GM12878 (cell line): ENCODE measurements at regions not wholly inside any gene's neighbourhood (a gene's known extent, or its start where the extent isn't known, plus 50 kb on each side); places are given as distances from the start of the nearest gene placed in this dataset.

Source experiments
- ATAC-seq: fragments of 200-7000 bp; cut with Tn5 transposase; 3 replicates; pipeline ENCODE4 v1.9.1; 2020; ENCODE audit warnings: mild to moderate bottlenecking, moderate library complexity
- BruUV-seq: library from RNA; stranded (reverse); fragments of 400-500 nt; replicated peaks from 2 replicates; lab custom pipeline; 2021; lab: Mats Ljungman, UMichigan
- CTCF ChIA-PET: fragments of 300-600 bp; sonication (Branson Sonifier 250); formaldehyde crosslinking; extraction: SDS; loops from one replicate; lab custom pipeline; 2021; ENCODE audit warnings: inconsistent platforms; lab: Yijun Ruan, JAX
- POLR2A ChIA-PET: fragments of 350-600 bp; formaldehyde crosslinking; extraction: SDS; loops from one replicate; lab custom pipeline; 2021; ENCODE audit warnings: inconsistent platforms; lab: Charles Lee
- RAD21 ChIA-PET: fragments of 300-600 bp; sonication (Branson Sonifier 250); formaldehyde crosslinking; loops from one replicate; lab custom pipeline; 2023; ENCODE audit warnings: antibody characterized with exemption; ENCODE audit not compliant: unreplicated experiment; lab: Charles Lee
- SMC1A ChIA-PET: fragments of 300-600 bp; sonication (Branson Sonifier 250); formaldehyde crosslinking; loops from one replicate; lab custom pipeline; 2023; ENCODE audit not compliant: unreplicated experiment, uncharacterized antibody; lab: Charles Lee
- DNase-seq: peaks from one replicate; pipeline ENCODE4 v3.0.0-alpha.2; 2011; ENCODE audit warnings: low read depth, low spot score
- FAIRE-seq: peaks from 3 replicates; lab custom pipeline; 2011; peaks lifted over from hg19 to GRCh38; lab: Jason Lieb, UNC
- H2AFZ ChIP-seq: 2 replicates; pipeline ENCODE4 v1.6.0; 2011; ENCODE audit warnings: low read depth, low read length, control low read depth; ENCODE audit not compliant: control insufficient read depth
- H3K27ac ChIP-seq: 2 replicates; pipeline ENCODE4 v1.5.1; 2011; ENCODE audit warnings: control low read depth; ENCODE audit not compliant: control insufficient read depth, insufficient read depth
- H3K27me3 ChIP-seq, 2 experiments: replicated peaks in 1 of 2; 2 replicates each; pipeline versions ENCODE4 v1.6.0 to v1.6.1; 2011; ENCODE audit warnings: low read length in 1 of 2; ENCODE audit not compliant: control insufficient read depth in 2 of 2, insufficient read depth in 2 of 2
- H3K36me3 ChIP-seq, 2 experiments: 2 replicates each; pipeline ENCODE4 v1.5.1; 2011; ENCODE audit warnings: low read length in 1 of 2; ENCODE audit not compliant: control insufficient read depth in 2 of 2, insufficient read depth in 2 of 2
- H3K4me1 ChIP-seq: 2 replicates; pipeline ENCODE4 v1.6.1; 2011; ENCODE audit warnings: mild to moderate bottlenecking, low read length, moderate library complexity, mixed read lengths; ENCODE audit not compliant: control insufficient read depth, insufficient read depth
- H3K4me2 ChIP-seq: 2 replicates; pipeline ENCODE4 v1.6.0; 2011; ENCODE audit warnings: control low read depth; ENCODE audit not compliant: control insufficient read depth, insufficient read depth
- H3K4me3 ChIP-seq: fragments of 200-600 bp; sonication (generic); 2 replicates; pipeline ENCODE4 v1.5.1; 2016
- H3K79me2 ChIP-seq: 2 replicates; pipeline ENCODE4 v1.6.0; 2011; ENCODE audit warnings: low read length; ENCODE audit not compliant: control insufficient read depth, insufficient read depth
- H3K9ac ChIP-seq: 2 replicates; pipeline ENCODE4 v1.8.0; 2011; ENCODE audit warnings: low read length, control low read depth, mixed read lengths; ENCODE audit not compliant: control insufficient read depth, insufficient read depth
- H3K9me3 ChIP-seq: replicated peaks from 3 replicates; pipeline ENCODE4 v1.5.1; 2011; ENCODE audit warnings: mild to moderate bottlenecking, low read length; ENCODE audit not compliant: control insufficient read depth, insufficient read depth
- H4K20me1 ChIP-seq: 2 replicates; pipeline ENCODE4 v1.6.0; 2011; ENCODE audit not compliant: control insufficient read depth, insufficient read depth
- BACH1 ChIP-seq: fragments of 450-650 bp; IDR thresholded peaks from 2 replicates; pipeline ENCODE4 v1.6.1; 2017; ENCODE audit warnings: mild to moderate bottlenecking, borderline replicate concordance
- BCL3 ChIP-seq: IDR thresholded peaks from 2 replicates; pipeline ENCODE4 v1.6.1; 2011; ENCODE audit warnings: borderline replicate concordance, low read depth, mild to moderate bottlenecking, moderate library complexity, low read length; ENCODE audit not compliant: insufficient read depth, poor library complexity, severe bottlenecking
- BMI1 ChIP-seq: fragments of 450-650 bp; IDR thresholded peaks from 2 replicates; pipeline ENCODE4 v1.6.1; 2016; ENCODE audit warnings: mild to moderate bottlenecking, moderate library complexity, borderline replicate concordance
- ETV6 ChIP-seq, 2 experiments: fragments of 450-650 bp in 1 of 2; IDR thresholded peaks in 1 of 2; conservative IDR thresholded peaks in 1 of 2; 2 replicates each; pipeline ENCODE4 v1.6.1; 2014; ENCODE audit warnings: antibody characterized with exemption in 1 of 2, borderline replicate concordance in 1 of 2, low read depth in 1 of 2, mild to moderate bottlenecking in 1 of 2, moderate library complexity in 1 of 2
- GABPA ChIP-seq: IDR thresholded peaks from 2 replicates; pipeline ENCODE4 v1.6.1; 2014; ENCODE audit warnings: antibody characterized with exemption, low read depth, mild to moderate bottlenecking, inconsistent platforms
- HDAC2 ChIP-seq: fragments of 200-600 bp; sonication (generic); IDR thresholded peaks from 2 replicates; pipeline ENCODE4 v1.6.1; 2017
- IRF5 ChIP-seq: fragments of 450-650 bp; IDR thresholded peaks from 2 replicates; pipeline ENCODE4 v1.6.1; 2017; ENCODE audit warnings: borderline replicate concordance
- MEF2A ChIP-seq: IDR thresholded peaks from 2 replicates; pipeline ENCODE4 v1.6.1; 2011; ENCODE audit warnings: low read depth, mild to moderate bottlenecking, low read length, moderate library complexity; ENCODE audit not compliant: insufficient read depth
- RFX5 ChIP-seq: IDR thresholded peaks from 2 replicates; pipeline ENCODE4 v1.6.1; 2011; ENCODE audit warnings: low read depth, low read length, improper control_type of control experiment
- SIX5 ChIP-seq: IDR thresholded peaks from 2 replicates; pipeline ENCODE4 v1.6.1; 2011; ENCODE audit warnings: mild to moderate bottlenecking, low read depth, low read length, moderate library complexity; ENCODE audit not compliant: severe bottlenecking
- SMAD5 ChIP-seq: IDR thresholded peaks from 2 replicates; pipeline ENCODE4 v1.6.1; 2016; ENCODE audit warnings: antibody characterized with exemption, low read depth
- SP1 ChIP-seq: IDR thresholded peaks from one replicate; pipeline ENCODE4 v1.6.1; 2011; ENCODE audit warnings: low read depth, low read length
- YY1 ChIP-seq: IDR thresholded peaks from 2 replicates; pipeline ENCODE4 v1.6.1; 2011; ENCODE audit warnings: low read depth, mild to moderate bottlenecking, low read length
- ZNF217 ChIP-seq: fragments of 450-650 bp; IDR thresholded peaks from 2 replicates; pipeline ENCODE4 v1.6.1; 2017; ENCODE audit warnings: antibody characterized with exemption, mild to moderate bottlenecking
- WGBS: methylation state at CpG from one replicate; pipeline ENCODE4 v1.1.6; 2016; ENCODE audit warnings: low lambda C conversion rate; ENCODE audit not compliant: insufficient replicate concordance, insufficient coverage; ENCODE audit errors: missing lambda C conversion rate; 5-methylcytosine and 5-hydroxymethylcytosine counted together
- in situ Hi-C: fragments of 300-500 bp; cut with MboI; formaldehyde crosslinking; loops from 9 replicates; pipeline ENCODE4 v1.14.3; 2018; ENCODE audit warnings: mixed read lengths
- intact Hi-C: fragments of 100-400 bp; cut with micrococcal nuclease; formaldehyde crosslinking; loops from one replicate; pipeline ENCODE4 v1.14.2; 2022; ENCODE audit not compliant: unreplicated experiment

GRCh38 chr9:82332774-82333152 lies 344.2 kb downstream of the SPATA31D1 start:
- 14% methylated on average over 6 of the region's 6 CpGs for WGBS
- Histone ChIP-seq H3K9ac (no peak overlapping the region), H3K4me2 (no peak overlapping the region), H3K27me3 (no peaks in the 10 kb centered on the region), H3K27ac (no peak overlapping the region), H3K36me3 (no peaks in the 10 kb centered on the region), H4K20me1 (no peaks in the 10 kb centered on the region), H3K4me1 (no peaks in the 10 kb centered on the region), H3K79me2 (no peaks in the 10 kb centered on the region), H2AFZ (no peak overlapping the region), H3K4me3 (no peak overlapping the region), H3K9me3 (no peaks in the 10 kb centered on the region)
- no peak for DNase-seq
- CTCF ChIA-PET: no interaction called here
- RAD21 ChIA-PET: no interaction called here
- POLR2A ChIA-PET: no interaction called here
- intact Hi-C loops (no loop called here), in situ Hi-C loops (no loop called here)
- no peak for FAIRE-seq
- SMC1A ChIA-PET: interaction anchor here (0.9 kb wide), 1 partner anchor 22 kb away, joined by 3 read pairs; no protein-coding TSS in a partner anchor
- no peak for ATAC-seq
- TF ChIP-seq SP1: no peak
- no peak for TF ChIP-seq RFX5
- TF ChIP-seq GABPA: no peak
- no TSS peak for BruUV-seq

GRCh38 chr9:82333671-82334070 lies 345.1 kb downstream of the SPATA31D1 start:
- ATAC-seq (no peak), FAIRE-seq (no peak), DNase-seq (no peak)
- no peaks in the 10 kb centered on the region for H3K9me3 ChIP-seq
- no peak overlapping the region for H2AFZ ChIP-seq
- WGBS: 0% methylated on average over 2 of the region's 2 CpGs
- RAD21 ChIA-PET: no interaction called here
- intact Hi-C loops: no loop called here
- no peaks in the 10 kb centered on the region for H3K4me1 ChIP-seq
- POLR2A ChIA-PET: no interaction called here
- no peak overlapping the region for H3K4me3 ChIP-seq
- CTCF ChIA-PET: no interaction called here
- no peaks in the 10 kb centered on the region for H3K36me3 ChIP-seq
- in situ Hi-C loops: no loop called here
- TF ChIP-seq SIX5 (no peak), IRF5 (no peak), YY1 (no peak), ETV6 (conservative IDR thresholded peaks at IDR 0.05 in 1 of 2, IDR thresholded peaks at IDR 0.05 in 1 of 2; ENCODE audit: borderline replicate concordance in 1 of 2, low read depth in 1 of 2) (no peak), ZNF217 (no peak), HDAC2 (no peak), MEF2A (no peak), BACH1 (no peak), BCL3 (no peak), BMI1 (no peak), SMAD5 (no peak)
- H3K4me2 ChIP-seq: no peak overlapping the region
- no peak overlapping the region for H3K9ac ChIP-seq
- no peak overlapping the region for H3K27ac ChIP-seq
- SMC1A ChIA-PET: no interaction called here
- H3K79me2 ChIP-seq: no peaks in the 10 kb centered on the region
- no peaks in the 10 kb centered on the region for H3K27me3 ChIP-seq
- H4K20me1 ChIP-seq: no peaks in the 10 kb centered on the region
- no TSS peak for BruUV-seq
